Lower leg skin (tissue), 3 donors: ENCODE measurements at regions not wholly inside any gene's neighbourhood (a gene's known extent, or its start where the extent isn't known, plus 50 kb on each side); places are given as distances from the start of the nearest gene placed in this dataset.

Source experiments
- CTCF ChIP-seq, 3 donors: fragments of 450-650 bp; IDR thresholded peaks; one replicate each; pipeline ENCODE4 v1.5.1; 2016; ENCODE audit warnings: antibody characterized with exemption in 3 of 3, mild to moderate bottlenecking in 3 of 3, moderate library complexity in 2 of 3
- POLR2A ChIP-seq, 2 donors: fragments of 450-650 bp; IDR thresholded peaks; one replicate each; pipeline ENCODE4 v1.6.1; 2016 to 2017; ENCODE audit warnings: antibody characterized with exemption in 2 of 2, mild to moderate bottlenecking in 1 of 2, moderate library complexity in 1 of 2

GRCh38 chr1:200247518-200247917 is 162.3 kb downstream of the ZNF281 start:
- TF ChIP-seq CTCF (IDR thresholded peaks at IDR 0.05) = no peak
- no peak for TF ChIP-seq POLR2A (IDR thresholded peaks at IDR 0.05)
